A549 (cell line): ENCODE measurements at regions not wholly inside any gene's neighbourhood (a gene's known extent, or its start where the extent isn't known, plus 50 kb on each side); places are given as distances from the start of the nearest gene placed in this dataset.

Source experiments
- ATAC-seq, 2 experiments: fragments of 200-7000 bp in 1 of 2; fragments of >200 bp in 1 of 2; cut with Nextera tagmentation in 1 of 2; cut with Tn5 transposase in 1 of 2; 3 replicates each; pipeline versions ENCODE4 v1.8.0 to v1.9.1; 2018 to 2020; ENCODE audit warnings: mild to moderate bottlenecking in 1 of 2, moderate library complexity in 1 of 2
- CTCF ChIA-PET: fragments of 300-600 bp; sonication (Branson Sonifier 250); formaldehyde crosslinking; extraction: SDS; loops from one replicate; lab custom pipeline; 2021; ENCODE audit warnings: antibody characterized with exemption, inconsistent platforms; lab: Yijun Ruan, JAX
- POLR2A ChIA-PET: fragments of 350-600 bp; formaldehyde crosslinking; extraction: SDS; loops from one replicate; lab custom pipeline; 2021; ENCODE audit warnings: antibody characterized with exemption, inconsistent platforms; lab: Yijun Ruan, JAX
- DNase-seq, 2 experiments: peaks; one replicate each; pipeline versions ENCODE4 v3.0.0 to v3.0.0-alpha.2; 2011 to 2016; ENCODE audit warnings: low read depth in 1 of 2, low spot score in 1 of 2
- FAIRE-seq: peaks from 2 replicates; lab custom pipeline; 2011; peaks lifted over from hg19 to GRCh38; lab: Jason Lieb, UNC
- H3K27ac ChIP-seq, 2 experiments: fragments of >200 bp; sonication (Bioruptor Twin); formaldehyde crosslinking; 3 replicates each; pipeline ENCODE4 v1.5.1; 2016 to 2017
- H3K4me1 ChIP-seq: fragments of >200 bp; sonication (Bioruptor Twin); formaldehyde crosslinking; 3 replicates; pipeline ENCODE4 v1.6.1; 2016
- H3K4me2 ChIP-seq: fragments of >200 bp; sonication (Bioruptor Twin); formaldehyde crosslinking; 3 replicates; pipeline ENCODE4 v1.6.1; 2016
- H3K4me3 ChIP-seq: fragments of >200 bp; sonication (Bioruptor Twin); formaldehyde crosslinking; 3 replicates; pipeline ENCODE4 v1.5.1; 2016
- H3K9me3 ChIP-seq: fragments of >200 bp; sonication (Bioruptor Twin); formaldehyde crosslinking; 3 replicates; pipeline ENCODE4 v1.6.1; 2016
- ATOH8 ChIP-seq: fragments of 250-450 bp; sonication (Bioruptor Pico); IDR thresholded peaks from 2 replicates; pipeline ENCODE4 v1.5.0; 2020; ENCODE audit warnings: low read depth, mild to moderate bottlenecking, moderate library complexity
- E2F6 ChIP-seq: IDR thresholded peaks from 2 replicates; pipeline ENCODE4 v1.6.1; 2012; ENCODE audit warnings: low read depth, borderline replicate concordance
- EHMT2 ChIP-seq: fragments of 200-600 bp; sonication (generic); IDR thresholded peaks from 2 replicates; pipeline ENCODE4 v1.6.1; 2016; ENCODE audit warnings: antibody characterized with exemption, low read depth, mild to moderate bottlenecking, moderate library complexity
- EP300 ChIP-seq, 2 experiments: fragments of >200 bp; sonication (Bioruptor Twin); formaldehyde crosslinking; IDR thresholded peaks; 2 replicates in 1 of 2; 3 replicates in 1 of 2; pipeline ENCODE4 v1.6.1; 2016 to 2017
- FOSB ChIP-seq: fragments of 250-450 bp; sonication (Bioruptor Pico); IDR thresholded peaks from 2 replicates; pipeline ENCODE4 v1.5.0; 2020; ENCODE audit warnings: mild to moderate bottlenecking, moderate library complexity
- FOXS1 ChIP-seq: fragments of 250-450 bp; sonication (Bioruptor Pico); IDR thresholded peaks from 2 replicates; pipeline ENCODE4 v1.5.0; 2020; ENCODE audit warnings: mild to moderate bottlenecking, moderate library complexity
- HDAC2 ChIP-seq: fragments of 200-600 bp; sonication (generic); IDR thresholded peaks from 2 replicates; pipeline ENCODE4 v1.6.1; 2016
- HEYL ChIP-seq: fragments of 250-450 bp; sonication (Bioruptor Pico); IDR thresholded peaks from 2 replicates; pipeline ENCODE4 v1.8.0; 2021; ENCODE audit warnings: mild to moderate bottlenecking, moderate library complexity
- JUN ChIP-seq, 2 experiments: fragments of >200 bp; sonication (Bioruptor Twin); formaldehyde crosslinking; IDR thresholded peaks; 2 replicates in 1 of 2; 3 replicates in 1 of 2; pipeline ENCODE4 v1.6.1; 2016 to 2017
- JUNB ChIP-seq: fragments of >200 bp; sonication (Bioruptor Twin); formaldehyde crosslinking; IDR thresholded peaks from 2 replicates; pipeline ENCODE4 v1.6.1; 2016
- KDM1A ChIP-seq: fragments of 200-600 bp; sonication (generic); IDR thresholded peaks from 2 replicates; pipeline ENCODE4 v1.6.1; 2016; ENCODE audit warnings: low read depth, mild to moderate bottlenecking
- MYC ChIP-seq: IDR thresholded peaks from 2 replicates; pipeline ENCODE4 v1.6.1; 2012; ENCODE audit warnings: mild to moderate bottlenecking, inconsistent platforms, low read length, improper control_type of control experiment, borderline replicate concordance
- RCOR1 ChIP-seq: fragments of 150-350 bp; IDR thresholded peaks from 2 replicates; pipeline ENCODE4 v1.6.1; 2014; ENCODE audit warnings: antibody characterized with exemption, low read length, low read depth
- RNF2 ChIP-seq: fragments of 200-600 bp; sonication (generic); IDR thresholded peaks from 2 replicates; pipeline ENCODE4 v1.6.1; 2016; ENCODE audit warnings: low read depth, mild to moderate bottlenecking, antibody characterized with exemption, moderate library complexity, borderline replicate concordance
- ZC3H11A ChIP-seq: fragments of 450-650 bp; IDR thresholded peaks from 2 replicates; pipeline ENCODE4 v1.6.1; 2014; ENCODE audit warnings: antibody characterized with exemption, mild to moderate bottlenecking
- ZFP36 ChIP-seq: fragments of 450-650 bp; IDR thresholded peaks from 2 replicates; pipeline ENCODE4 v1.6.1; 2014; ENCODE audit warnings: borderline replicate concordance; ENCODE audit not compliant: partially characterized antibody
- ZSCAN20 ChIP-seq: fragments of 250-450 bp; sonication (Bioruptor Pico); IDR thresholded peaks from 2 replicates; pipeline ENCODE4 v1.8.0; 2022; ENCODE audit warnings: mild to moderate bottlenecking, moderate library complexity
- WGBS: methylation state at CpG from one replicate; pipeline ENCODE4 v1.1.6; 2017; ENCODE audit errors: missing lambda C conversion rate; 5-methylcytosine and 5-hydroxymethylcytosine counted together
- TF ChIP-seq, protein P1 (sequence below): fragments of >200 bp; sonication (Bioruptor Twin); formaldehyde crosslinking; IDR thresholded peaks from 3 replicates; pipeline ENCODE4 v1.6.1; 2016
- TF ChIP-seq, protein P2 (sequence below): fragments of 200-600 bp; sonication (generic); IDR thresholded peaks from 2 replicates; pipeline ENCODE4 v1.6.1; 2016; ENCODE audit warnings: antibody characterized with exemption, mild to moderate bottlenecking, moderate library complexity
- TF ChIP-seq, protein P3 (sequence below): IDR thresholded peaks from 2 replicates; pipeline ENCODE4 v1.6.1; 2012

GRCh38 chr6:97459986-97460385 is 177.0 kb upstream of the MMS22L start:
- Histone ChIP-seq H3K27ac (no peak overlapping the region), H3K4me2 (no peak overlapping the region), H3K4me3 (no peak overlapping the region), H3K9me3 (no peaks in the 10 kb centered on the region), H3K4me1 (no peaks in the 10 kb centered on the region)
- TF ChIP-seq EHMT2 (no peak), JUN (IDR thresholded peaks at IDR 0.05) (no peak), FOSB (no peak), ZFP36 (no peak), KDM1A (no peak), FOXS1 (no peak), ZC3H11A (no peak), HDAC2 (no peak), ATOH8 (CRISPR knock-in tag) (no peak), JUNB (no peak), MYC (no peak), ZSCAN20 (CRISPR knock-in tag) (no peak), EP300 (IDR thresholded peaks at IDR 0.05) (no peak), RNF2 (no peak), RCOR1 (no peak), HEYL (CRISPR knock-in tag) (no peak), E2F6 (no peak)
- TF ChIP-seq, protein P1, sequence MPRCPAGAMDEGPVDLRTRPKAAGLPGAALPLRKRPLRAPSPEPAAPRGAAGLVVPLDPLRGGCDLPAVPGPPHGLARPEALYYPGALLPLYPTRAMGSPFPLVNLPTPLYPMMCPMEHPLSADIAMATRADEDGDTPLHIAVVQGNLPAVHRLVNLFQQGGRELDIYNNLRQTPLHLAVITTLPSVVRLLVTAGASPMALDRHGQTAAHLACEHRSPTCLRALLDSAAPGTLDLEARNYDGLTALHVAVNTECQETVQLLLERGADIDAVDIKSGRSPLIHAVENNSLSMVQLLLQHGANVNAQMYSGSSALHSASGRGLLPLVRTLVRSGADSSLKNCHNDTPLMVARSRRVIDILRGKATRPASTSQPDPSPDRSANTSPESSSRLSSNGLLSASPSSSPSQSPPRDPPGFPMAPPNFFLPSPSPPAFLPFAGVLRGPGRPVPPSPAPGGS: no peak
- TF ChIP-seq, protein P2, sequence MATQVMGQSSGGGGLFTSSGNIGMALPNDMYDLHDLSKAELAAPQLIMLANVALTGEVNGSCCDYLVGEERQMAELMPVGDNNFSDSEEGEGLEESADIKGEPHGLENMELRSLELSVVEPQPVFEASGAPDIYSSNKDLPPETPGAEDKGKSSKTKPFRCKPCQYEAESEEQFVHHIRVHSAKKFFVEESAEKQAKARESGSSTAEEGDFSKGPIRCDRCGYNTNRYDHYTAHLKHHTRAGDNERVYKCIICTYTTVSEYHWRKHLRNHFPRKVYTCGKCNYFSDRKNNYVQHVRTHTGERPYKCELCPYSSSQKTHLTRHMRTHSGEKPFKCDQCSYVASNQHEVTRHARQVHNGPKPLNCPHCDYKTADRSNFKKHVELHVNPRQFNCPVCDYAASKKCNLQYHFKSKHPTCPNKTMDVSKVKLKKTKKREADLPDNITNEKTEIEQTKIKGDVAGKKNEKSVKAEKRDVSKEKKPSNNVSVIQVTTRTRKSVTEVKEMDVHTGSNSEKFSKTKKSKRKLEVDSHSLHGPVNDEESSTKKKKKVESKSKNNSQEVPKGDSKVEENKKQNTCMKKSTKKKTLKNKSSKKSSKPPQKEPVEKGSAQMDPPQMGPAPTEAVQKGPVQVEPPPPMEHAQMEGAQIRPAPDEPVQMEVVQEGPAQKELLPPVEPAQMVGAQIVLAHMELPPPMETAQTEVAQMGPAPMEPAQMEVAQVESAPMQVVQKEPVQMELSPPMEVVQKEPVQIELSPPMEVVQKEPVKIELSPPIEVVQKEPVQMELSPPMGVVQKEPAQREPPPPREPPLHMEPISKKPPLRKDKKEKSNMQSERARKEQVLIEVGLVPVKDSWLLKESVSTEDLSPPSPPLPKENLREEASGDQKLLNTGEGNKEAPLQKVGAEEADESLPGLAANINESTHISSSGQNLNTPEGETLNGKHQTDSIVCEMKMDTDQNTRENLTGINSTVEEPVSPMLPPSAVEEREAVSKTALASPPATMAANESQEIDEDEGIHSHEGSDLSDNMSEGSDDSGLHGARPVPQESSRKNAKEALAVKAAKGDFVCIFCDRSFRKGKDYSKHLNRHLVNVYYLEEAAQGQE: no peak
- TF ChIP-seq, protein P3, sequence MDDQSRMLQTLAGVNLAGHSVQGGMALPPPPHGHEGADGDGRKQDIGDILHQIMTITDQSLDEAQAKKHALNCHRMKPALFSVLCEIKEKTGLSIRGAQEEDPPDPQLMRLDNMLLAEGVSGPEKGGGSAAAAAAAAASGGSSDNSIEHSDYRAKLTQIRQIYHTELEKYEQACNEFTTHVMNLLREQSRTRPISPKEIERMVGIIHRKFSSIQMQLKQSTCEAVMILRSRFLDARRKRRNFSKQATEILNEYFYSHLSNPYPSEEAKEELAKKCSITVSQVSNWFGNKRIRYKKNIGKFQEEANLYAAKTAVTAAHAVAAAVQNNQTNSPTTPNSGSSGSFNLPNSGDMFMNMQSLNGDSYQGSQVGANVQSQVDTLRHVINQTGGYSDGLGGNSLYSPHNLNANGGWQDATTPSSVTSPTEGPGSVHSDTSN: no peak
- ATAC-seq: no peak
- DNase-seq: no peak
- 19% methylated on average over 1 of the region's 1 CpG for WGBS
- POLR2A ChIA-PET: no interaction called here
- CTCF ChIA-PET: no interaction called here
- no peak for FAIRE-seq
